Osteocyte (in vitro differentiated cells): ENCODE measurements at regions not wholly inside any gene's neighbourhood (a gene's known extent, or its start where the extent isn't known, plus 50 kb on each side); places are given as distances from the start of the nearest gene placed in this dataset.

Experiments used
- DNase-seq: peaks from one replicate; pipeline ENCODE4 v3.0.0; 2021; ENCODE audit warnings: mixed read lengths; ENCODE audit not compliant: unreplicated experiment; ENCODE audit errors: extremely low spot score
- H3K27ac Mint-ChIP-seq: one replicate; pipeline ENCODE4 v1.8.0; 2021; ENCODE audit warnings: mild to moderate bottlenecking, mixed read lengths; ENCODE audit not compliant: unreplicated experiment
- H3K27me3 Mint-ChIP-seq: one replicate; pipeline ENCODE4 v1.8.0; 2021; ENCODE audit warnings: mixed read lengths; ENCODE audit not compliant: unreplicated experiment
- H3K36me3 Mint-ChIP-seq: one replicate; pipeline ENCODE4 v1.8.0; 2021; ENCODE audit warnings: mixed read lengths; ENCODE audit not compliant: unreplicated experiment
- H3K4me1 Mint-ChIP-seq: one replicate; pipeline ENCODE4 v1.8.0; 2021; ENCODE audit warnings: mixed read lengths; ENCODE audit not compliant: unreplicated experiment
- H3K4me3 Mint-ChIP-seq: one replicate; pipeline ENCODE4 v1.8.0; 2021; ENCODE audit warnings: mild to moderate bottlenecking, moderate library complexity, mixed read lengths; ENCODE audit not compliant: unreplicated experiment
- H3K9me3 Mint-ChIP-seq: one replicate; pipeline ENCODE4 v1.8.0; 2021; ENCODE audit warnings: mixed read lengths; ENCODE audit not compliant: unreplicated experiment
- TF ChIP-seq, protein P1 (sequence below): fragments of 200-600 bp; sonication (generic); IDR thresholded peaks from 2 replicates; pipeline ENCODE4 v1.5.0; 2021; ENCODE audit warnings: antibody characterized with exemption, mild to moderate bottlenecking, moderate library complexity

DNA sequence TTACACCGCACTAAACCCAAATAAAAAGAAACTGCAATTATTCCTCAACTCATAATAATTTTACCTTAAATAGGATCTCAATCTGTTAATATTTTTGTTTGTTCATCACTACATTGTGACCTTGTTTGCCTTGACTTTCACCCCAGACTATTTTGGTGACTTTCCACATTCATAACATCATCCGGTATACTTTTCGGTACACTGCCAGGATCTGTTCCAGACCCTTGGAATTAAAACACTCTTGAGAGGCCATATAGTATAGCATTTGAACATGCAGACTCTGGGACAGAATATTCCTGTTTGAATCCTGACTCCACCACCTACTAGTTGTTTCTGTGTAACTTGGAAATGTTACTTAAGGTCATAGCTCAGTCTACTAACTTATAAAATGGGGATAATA lies 577.4 kb downstream of the METTL4 start:
- Mint-ChIP-seq H3K4me1 (no peaks in the 10 kb centered on the region), H3K36me3 (no peaks in the 10 kb centered on the region), H3K27me3 (no peaks in the 10 kb centered on the region), H3K9me3 (no peaks in the 10 kb centered on the region), H3K4me3 (no peak overlapping the region), H3K27ac (no peak overlapping the region)
- TF ChIP-seq, protein P1, sequence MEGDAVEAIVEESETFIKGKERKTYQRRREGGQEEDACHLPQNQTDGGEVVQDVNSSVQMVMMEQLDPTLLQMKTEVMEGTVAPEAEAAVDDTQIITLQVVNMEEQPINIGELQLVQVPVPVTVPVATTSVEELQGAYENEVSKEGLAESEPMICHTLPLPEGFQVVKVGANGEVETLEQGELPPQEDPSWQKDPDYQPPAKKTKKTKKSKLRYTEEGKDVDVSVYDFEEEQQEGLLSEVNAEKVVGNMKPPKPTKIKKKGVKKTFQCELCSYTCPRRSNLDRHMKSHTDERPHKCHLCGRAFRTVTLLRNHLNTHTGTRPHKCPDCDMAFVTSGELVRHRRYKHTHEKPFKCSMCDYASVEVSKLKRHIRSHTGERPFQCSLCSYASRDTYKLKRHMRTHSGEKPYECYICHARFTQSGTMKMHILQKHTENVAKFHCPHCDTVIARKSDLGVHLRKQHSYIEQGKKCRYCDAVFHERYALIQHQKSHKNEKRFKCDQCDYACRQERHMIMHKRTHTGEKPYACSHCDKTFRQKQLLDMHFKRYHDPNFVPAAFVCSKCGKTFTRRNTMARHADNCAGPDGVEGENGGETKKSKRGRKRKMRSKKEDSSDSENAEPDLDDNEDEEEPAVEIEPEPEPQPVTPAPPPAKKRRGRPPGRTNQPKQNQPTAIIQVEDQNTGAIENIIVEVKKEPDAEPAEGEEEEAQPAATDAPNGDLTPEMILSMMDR, result no peak
- DNase-seq, result no peak

DNA sequence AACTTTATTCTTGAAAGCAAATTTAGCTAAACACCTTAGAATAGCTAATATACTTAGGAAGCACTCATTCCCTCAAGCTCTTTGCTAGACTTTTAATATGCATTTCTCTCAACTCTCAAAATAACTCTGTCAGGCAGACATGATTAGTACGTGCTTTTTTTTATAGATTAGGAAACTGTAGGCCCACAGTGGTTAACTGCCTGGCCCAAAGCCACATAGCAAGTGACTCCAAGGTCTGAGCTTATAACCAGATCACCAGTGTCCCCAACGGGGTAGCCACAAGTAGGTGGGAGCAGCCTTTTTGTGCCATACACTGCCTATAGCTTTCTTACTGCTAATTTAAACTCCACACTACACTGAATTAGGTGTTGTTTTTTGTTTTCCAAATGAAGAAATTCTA lies 576.8 kb downstream of the METTL4 start:
- H3K9me3 Mint-ChIP-seq, result no peaks in the 10 kb centered on the region

DNA sequence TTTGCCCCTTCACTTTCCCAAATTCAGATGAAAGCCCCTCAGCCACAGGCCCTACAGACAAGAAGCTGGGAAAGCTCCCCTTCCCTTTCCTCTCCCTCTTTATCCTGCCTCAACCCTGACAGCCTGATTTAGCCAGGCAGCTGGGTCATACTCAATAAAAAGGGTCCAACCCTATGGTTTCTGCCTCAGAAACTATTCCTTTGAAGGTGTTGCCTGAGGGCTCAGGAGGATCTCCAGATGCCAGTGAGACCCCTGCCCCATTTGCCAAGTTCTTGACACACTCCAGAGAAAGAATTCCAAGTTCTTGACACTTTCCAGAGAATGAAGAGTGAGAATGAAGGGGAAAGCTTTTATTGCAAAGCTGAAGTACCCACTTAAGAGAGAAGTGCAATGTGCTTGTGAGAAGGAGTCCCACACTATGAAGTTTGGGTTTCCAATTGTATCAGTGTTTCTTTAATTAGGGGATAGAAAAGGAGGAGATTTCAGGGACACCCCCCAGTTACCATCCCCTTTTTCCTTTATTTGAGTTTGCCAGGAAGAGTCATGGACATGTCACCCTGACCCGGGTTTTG lies 576.2 kb downstream of the METTL4 start:
- Mint-ChIP-seq H3K27ac (no peak overlapping the region), H3K4me3 (no peak overlapping the region), H3K9me3 (no peaks in the 10 kb centered on the region), H3K27me3 (no peaks in the 10 kb centered on the region), H3K4me1 (no peaks in the 10 kb centered on the region), H3K36me3 (no peaks in the 10 kb centered on the region)
- no peak for DNase-seq
- TF ChIP-seq, protein P1, result no peak

More for the DNA sequence above, 576.8 kb downstream of the METTL4 start:
- H3K4me1 Mint-ChIP-seq, result no peaks in the 10 kb centered on the region
- H3K27ac Mint-ChIP-seq, result no peak overlapping the region
- H3K27me3 Mint-ChIP-seq, result no peaks in the 10 kb centered on the region
- TF ChIP-seq, protein P1, result no peak
- no peaks in the 10 kb centered on the region for H3K36me3 Mint-ChIP-seq
- DNase-seq, result no peak
- no peak overlapping the region for H3K4me3 Mint-ChIP-seq

DNA sequence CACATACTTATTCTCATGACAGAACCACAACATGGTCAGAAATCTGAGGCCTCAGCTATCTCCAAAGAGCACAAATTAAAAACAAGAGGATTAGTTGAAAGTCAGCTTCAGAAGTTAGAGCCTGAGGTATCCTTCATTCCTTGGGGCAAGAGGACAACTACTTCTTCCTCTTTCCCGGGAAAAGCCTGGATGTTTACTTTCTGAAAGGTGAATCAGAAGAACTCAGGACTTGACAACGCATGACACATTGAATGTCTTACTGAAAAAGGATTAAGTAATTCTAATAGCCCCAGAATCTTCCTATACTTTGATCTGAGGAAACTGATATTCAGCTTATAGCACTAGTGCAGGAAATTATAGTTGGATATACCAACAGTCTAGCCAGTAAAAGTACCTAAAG lies 573.2 kb downstream of the METTL4 start:
- TF ChIP-seq, protein P1, result no peak
- no peak for DNase-seq
- Mint-ChIP-seq H3K27me3 (no peaks in the 10 kb centered on the region), H3K4me1 (no peaks in the 10 kb centered on the region), H3K27ac (no peak overlapping the region), H3K4me3 (no peak overlapping the region), H3K36me3 (no peaks in the 10 kb centered on the region), H3K9me3 (no peaks in the 10 kb centered on the region)

DNA sequence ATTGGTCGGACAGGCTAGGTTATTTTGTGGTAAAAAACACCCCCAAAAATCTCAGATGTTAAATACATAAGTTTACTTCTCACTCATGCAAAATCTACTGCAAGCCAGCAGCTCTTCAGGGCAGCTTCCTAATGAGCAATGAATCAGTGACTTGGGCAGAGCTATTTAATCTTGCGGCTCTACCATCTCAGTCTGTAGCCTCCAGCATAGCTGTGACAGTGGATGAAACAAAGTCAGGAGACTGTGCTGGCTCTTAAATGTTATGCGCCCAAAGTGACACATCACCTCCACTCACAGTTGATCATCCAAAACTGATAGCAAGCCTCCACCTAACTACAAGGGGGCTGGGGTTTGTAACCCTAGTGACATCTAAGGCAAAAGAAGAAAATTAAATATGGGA lies 571.9 kb downstream of the METTL4 start:
- TF ChIP-seq, protein P1, result no peak
- H3K4me1 Mint-ChIP-seq, result no peaks in the 10 kb centered on the region
- H3K27ac Mint-ChIP-seq, result no peak overlapping the region
- H3K4me3 Mint-ChIP-seq, result no peak overlapping the region
- H3K9me3 Mint-ChIP-seq, result no peaks in the 10 kb centered on the region
- no peaks in the 10 kb centered on the region for H3K27me3 Mint-ChIP-seq
- DNase-seq, result no peak
- no peaks in the 10 kb centered on the region for H3K36me3 Mint-ChIP-seq
